Upper lobe of left lung (tissue), 6 donors: ENCODE measurements at regions not wholly inside any gene's neighbourhood (a gene's known extent, or its start where the extent isn't known, plus 50 kb on each side); places are given as distances from the start of the nearest gene placed in this dataset.

Source experiments
- ATAC-seq, 2 donors: fragments of 200-7000 bp; cut with Tn5 transposase; one replicate each; pipeline ENCODE4 v1.9.1; 2022; ENCODE audit warnings: mild to moderate bottlenecking in 2 of 2, moderate library complexity in 2 of 2; ENCODE audit not compliant: low FRiP score in 2 of 2
- DNase-seq, 2 donors: peaks; one replicate each; pipeline ENCODE4 v3.0.0-alpha.2; 2019 to 2020
- H3K27ac ChIP-seq, 4 donors: fragments of 200-600 bp; sonication (generic); one replicate each; pipeline ENCODE4 v1.5.1; 2016 to 2019
- H3K27me3 ChIP-seq, 4 donors: fragments of 200-600 bp; sonication (generic); one replicate each; pipeline ENCODE4 v1.5.1; 2017 to 2019
- H3K36me3 ChIP-seq, 4 donors: fragments of 200-600 bp; sonication (generic); one replicate each; pipeline ENCODE4 v1.5.1; 2016 to 2019
- H3K4me1 ChIP-seq, 4 donors: fragments of 200-600 bp; sonication (generic); one replicate each; pipeline ENCODE4 v1.5.1; 2018 to 2019
- H3K4me3 ChIP-seq, 4 donors: fragments of 200-600 bp; sonication (generic); one replicate each; pipeline ENCODE4 v1.5.1; 2017 to 2019; ENCODE audit warnings: mild to moderate bottlenecking in 2 of 4, moderate library complexity in 1 of 4
- H3K9me3 ChIP-seq, 4 donors: fragments of 200-600 bp; sonication (generic); one replicate each; pipeline ENCODE4 v1.5.1; 2018 to 2019
- CTCF ChIP-seq, 6 experiments: fragments of 450-650 bp in 4 of 6; fragments of 200-600 bp in 2 of 6; sonication (generic) in 2 of 6; IDR thresholded peaks; one replicate each; pipeline ENCODE4 v1.5.1; 2016 to 2019; ENCODE audit warnings: antibody characterized with exemption in 6 of 6
- EP300 ChIP-seq, 4 donors: sonication (generic); formaldehyde crosslinking; IDR thresholded peaks; one replicate each; pipeline ENCODE4 v1.5.1; 2017; ENCODE audit warnings: antibody characterized with exemption in 4 of 4, control low read depth in 2 of 4
- POLR2A ChIP-seq, 4 donors: fragments of 450-650 bp; IDR thresholded peaks; one replicate each; pipeline ENCODE4 v1.5.1; 2016 to 2017; ENCODE audit warnings: antibody characterized with exemption in 4 of 4, mild to moderate bottlenecking in 2 of 4
- POLR2AphosphoS5 ChIP-seq, 2 donors: sonication (generic); formaldehyde crosslinking; IDR thresholded peaks; one replicate each; pipeline ENCODE4 v1.5.1; 2017; ENCODE audit warnings: antibody characterized with exemption in 2 of 2
- WGBS, 2 donors: methylation state at CpG; one replicate each; pipeline ENCODE4 v1.1.5; 2017 to 2018; 5-methylcytosine and 5-hydroxymethylcytosine counted together
- donor health status: DM: no; HTN: no; CAD: no; lungs with moderate emphysema.
- donor health status: DM: no; HTN: yes; CAD: no; lungs with severe emphysema.

DNA sequence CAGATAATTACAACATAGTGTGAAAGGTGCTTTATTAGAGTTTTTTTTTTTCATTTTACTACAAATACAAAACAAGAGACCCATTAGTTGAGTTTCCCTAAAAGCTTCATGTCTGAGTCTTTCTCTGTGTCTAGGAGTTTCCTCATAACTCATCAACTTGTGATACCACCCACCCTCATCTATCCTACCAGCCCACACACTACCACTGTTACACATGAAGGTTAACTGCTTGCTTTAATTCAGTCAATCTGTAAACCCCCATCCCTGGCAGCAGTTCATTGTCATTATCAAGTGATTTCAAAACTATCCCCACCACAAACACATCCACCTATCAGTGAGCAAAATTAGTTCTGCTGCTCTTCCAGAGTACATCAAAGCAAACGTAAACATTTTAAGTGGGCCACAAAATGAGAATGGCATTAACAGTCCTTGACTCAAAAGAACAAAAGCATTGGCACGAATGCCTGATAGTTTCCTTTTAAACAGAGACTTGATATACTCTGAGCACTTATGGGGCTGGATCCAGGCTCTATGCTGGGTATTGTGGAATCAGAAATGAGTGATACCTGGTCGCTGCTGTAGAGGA is 331.6 kb upstream of the FAM241A start:
- Histone ChIP-seq H3K4me3 (no peak overlapping the region), H3K9me3 (peaks cover 0 to 4% (median 0%) of the 10 kb centered on the region in 4 donors), H3K4me1 (no peaks in the 10 kb centered on the region), H3K27me3 (no peaks in the 10 kb centered on the region), H3K36me3 (no peaks in the 10 kb centered on the region), H3K27ac (no peak overlapping the region)
- 47 to 48% methylated on average over 3 of the region's 3 CpGs for WGBS, 2 donors
- TF ChIP-seq POLR2AphosphoS5 (IDR thresholded peaks at IDR 0.05): no peak
- TF ChIP-seq EP300 (IDR thresholded peaks at IDR 0.05): no peak
- TF ChIP-seq CTCF (IDR thresholded peaks at IDR 0.05): no peak
- no peak for TF ChIP-seq POLR2A (IDR thresholded peaks at IDR 0.05)
- DNase-seq: no peak
- ATAC-seq: no peak

GRCh38 chr4:111814961-111815360 is 330.3 kb upstream of the FAM241A start:
- Histone ChIP-seq H3K4me1 (no peaks in the 10 kb centered on the region), H3K27ac (no peak overlapping the region), H3K27me3 (no peaks in the 10 kb centered on the region), H3K4me3 (no peak overlapping the region), H3K36me3 (no peaks in the 10 kb centered on the region), H3K9me3 (peaks cover 0 to 4% (median 0%) of the 10 kb centered on the region in 4 donors)
- no peak for TF ChIP-seq POLR2A (IDR thresholded peaks at IDR 0.05)
- TF ChIP-seq CTCF (IDR thresholded peaks at IDR 0.05): no peak
- no peak for TF ChIP-seq POLR2AphosphoS5 (IDR thresholded peaks at IDR 0.05)
- TF ChIP-seq EP300 (IDR thresholded peaks at IDR 0.05): no peak
- no peak for DNase-seq
- 57 to 76% methylated on average over 6 of the region's 6 CpGs for WGBS, 2 donors
- ATAC-seq: no peak

- no peak for DNase-seq
- ATAC-seq: no peak
- no peaks in the 10 kb centered on the region for H3K27me3 ChIP-seq
- no peaks in the 10 kb centered on the region for H3K36me3 ChIP-seq
- H3K27ac ChIP-seq: no peak overlapping the region
- no peak overlapping the region for H3K4me3 ChIP-seq
- no peak for TF ChIP-seq CTCF (IDR thresholded peaks at IDR 0.05)
- no peak for TF ChIP-seq EP300 (IDR thresholded peaks at IDR 0.05)
- no peak for TF ChIP-seq POLR2A (IDR thresholded peaks at IDR 0.05)
- no peak for TF ChIP-seq POLR2AphosphoS5 (IDR thresholded peaks at IDR 0.05)
- no peaks in the 10 kb centered on the region for H3K4me1 ChIP-seq
- H3K9me3 ChIP-seq: peaks cover 0 to 4% (median 0%) of the 10 kb centered on the region in 4 donors
Measured at GRCh38 chr4:111821342-111821741, 323.9 kb upstream of the FAM241A start.

DNA sequence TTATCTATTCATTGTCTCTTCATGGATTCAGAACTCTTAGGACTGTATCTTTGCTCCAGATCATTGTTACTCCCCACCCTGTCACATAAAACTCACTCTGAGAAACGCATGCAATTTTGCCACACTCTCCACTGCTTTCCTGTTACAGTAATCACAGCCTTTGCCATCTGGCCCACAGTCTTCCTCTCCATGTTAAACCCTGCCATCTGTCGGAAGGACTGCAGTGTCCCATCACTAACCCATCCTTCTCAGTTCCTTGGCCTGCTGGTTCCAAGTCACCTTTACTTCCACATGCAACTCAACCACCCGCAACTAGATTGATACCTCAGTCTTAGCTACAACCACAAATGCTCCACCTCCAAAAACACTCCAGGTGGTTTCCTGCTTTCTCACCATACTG is 308.7 kb upstream of the FAM241A start:
- H3K4me3 ChIP-seq: no peak overlapping the region
- ATAC-seq: no peak
- H3K27ac ChIP-seq: no peak overlapping the region
- TF ChIP-seq EP300 (IDR thresholded peaks at IDR 0.05): no peak
- TF ChIP-seq POLR2A (IDR thresholded peaks at IDR 0.05): no peak
- TF ChIP-seq CTCF (IDR thresholded peaks at IDR 0.05): no peak
- no peak for TF ChIP-seq POLR2AphosphoS5 (IDR thresholded peaks at IDR 0.05)
- H3K27me3 ChIP-seq: no peaks in the 10 kb centered on the region
- 81% methylated on average over 3 of the region's 3 CpGs for WGBS, 2 donors
- H3K4me1 ChIP-seq: no peaks in the 10 kb centered on the region
- no peaks in the 10 kb centered on the region for H3K9me3 ChIP-seq
- DNase-seq: no peak
- H3K36me3 ChIP-seq: no peaks in the 10 kb centered on the region

GRCh38 chr4:111837761-111838160 is 307.5 kb upstream of the FAM241A start:
- no peak for DNase-seq
- TF ChIP-seq POLR2AphosphoS5 (IDR thresholded peaks at IDR 0.05): no peak
- no peak for TF ChIP-seq CTCF (IDR thresholded peaks at IDR 0.05)
- no peak for TF ChIP-seq POLR2A (IDR thresholded peaks at IDR 0.05)
- no peak for TF ChIP-seq EP300 (IDR thresholded peaks at IDR 0.05)
- no peak for ATAC-seq
- Histone ChIP-seq H3K9me3 (no peaks in the 10 kb centered on the region), H3K4me3 (no peak overlapping the region), H3K36me3 (no peaks in the 10 kb centered on the region), H3K27me3 (no peaks in the 10 kb centered on the region), H3K27ac (no peak overlapping the region), H3K4me1 (no peaks in the 10 kb centered on the region)
- 81 to 90% methylated on average over 2 of the region's 2 CpGs for WGBS, 2 donors
